HG02852 (cell line): ENCODE measurements at regions not wholly inside any gene's neighbourhood (a gene's known extent, or its start where the extent isn't known, plus 50 kb on each side); places are given as distances from the start of the nearest gene placed in this dataset.
"Not testable (repeated sequence)": the region's sequence is repeated elsewhere in the genome, so short reads cannot be mapped to it uniquely, and the experiment has no call there.

Source experiments
- ATAC-seq: cut with Tn5 transposase; IDR thresholded peaks from one replicate; pipeline ENCODE4 v1.9.1; 2021; ENCODE audit warnings: mild to moderate bottlenecking, moderate library complexity; ENCODE audit not compliant: unreplicated experiment

- no peak for ATAC-seq
Observed at GRCh38 chr11:22454461-22455090, 116.4 kb downstream of the SLC17A6 start.

GRCh38 chr11:22449441-22449840 lies 111.3 kb downstream of the SLC17A6 start:
- no peak for ATAC-seq

- no peak for ATAC-seq
Observed at GRCh38 chr11:22444076-22444475, 105.9 kb downstream of the SLC17A6 start.

- ATAC-seq, result no peak
Observed at GRCh38 chr11:22441831-22442230, 103.7 kb downstream of the SLC17A6 start.

- not testable (repeated sequence) for ATAC-seq
Observed at GRCh38 chr11:22435582-22435981, 97.4 kb downstream of the SLC17A6 start.

- no peak for ATAC-seq
Observed at GRCh38 chr11:22433517-22433916, 95.3 kb downstream of the SLC17A6 start.

GRCh38 chr11:22433094-22433455 lies 94.9 kb downstream of the SLC17A6 start:
- no peak for ATAC-seq

GRCh38 chr11:22432291-22433093 lies 94.3 kb downstream of the SLC17A6 start:
- no peak for ATAC-seq

GRCh38 chr11:22431106-22431505 lies 92.9 kb downstream of the SLC17A6 start:
- no peak for ATAC-seq

- no peak for ATAC-seq
Observed at GRCh38 chr11:22430639-22431038, 92.5 kb downstream of the SLC17A6 start.

- no peak for ATAC-seq
Observed at GRCh38 chr11:22430141-22430541, 92.0 kb downstream of the SLC17A6 start.
